ENCODE measurements at regions not wholly inside any gene's neighbourhood (a gene's known extent, or its start where the extent isn't known, plus 50 kb on each side); places are given as distances from the start of the nearest gene placed in this dataset.

- no peak overlapping the region for H3K4me3 ChIP-seq (ENCODE audit: low read length)
- H3K9me2 ChIP-seq (replicated peaks; ENCODE audit: insufficient read depth, low read length): no peaks in the 10 kb centered on the region
- no peaks in the 10 kb centered on the region for H3F3A ChIP-seq (ENCODE audit: insufficient read depth, low read length)
- H3K9me3 ChIP-seq (replicated peaks; ENCODE audit: insufficient read depth, low read length): no peaks in the 10 kb centered on the region
- no peaks in the 10 kb centered on the region for H3K27me3 ChIP-seq (replicated peaks; ENCODE audit: insufficient read depth, low read length)
- no peak overlapping the region for H3K9ac ChIP-seq (ENCODE audit: low read length)
- H3K27ac ChIP-seq (ENCODE audit: low read length): no peak overlapping the region
- no peak overlapping the region for H2AFZ ChIP-seq (ENCODE audit: low read length)
- TF ChIP-seq CTCF (IDR thresholded peaks at IDR 0.05; ENCODE audit: low read length): no peak
- TF ChIP-seq EZH2phosphoT487 (IDR thresholded peaks at IDR 0.05; ENCODE audit: low read length): no peak
- no peak for TF ChIP-seq EZH2 (optimal IDR thresholded peaks at IDR 0.05; ENCODE audit: low read depth, low read length)
- no peaks in the 10 kb centered on the region for H3K36me3 ChIP-seq (replicated peaks; ENCODE audit: insufficient read depth, low read length)
- no peaks in the 10 kb centered on the region for H3K4me1 ChIP-seq (ENCODE audit: low read length)
- H3K79me2 ChIP-seq (ENCODE audit: low read length): no peaks in the 10 kb centered on the region
- H3K4me2 ChIP-seq (ENCODE audit: low read depth, low read length): no peak overlapping the region
- no peak for DNase-seq
- H4K20me1 ChIP-seq (ENCODE audit: insufficient read depth, low read length): no peaks in the 10 kb centered on the region
Measured at GRCh38 chr2:123359636-123360035, 665.5 kb upstream of the CNTNAP5 start.

- H3K79me2 ChIP-seq (ENCODE audit: low read length): no peaks in the 10 kb centered on the region
- H2AFZ ChIP-seq (ENCODE audit: low read length): no peak overlapping the region
- no peaks in the 10 kb centered on the region for H4K20me1 ChIP-seq (ENCODE audit: insufficient read depth, low read length)
- no peak for DNase-seq
- H3K27me3 ChIP-seq (replicated peaks; ENCODE audit: insufficient read depth, low read length): no peaks in the 10 kb centered on the region
- no peak overlapping the region for H3K27ac ChIP-seq (ENCODE audit: low read length)
- H3K9me2 ChIP-seq (replicated peaks; ENCODE audit: insufficient read depth, low read length): no peaks in the 10 kb centered on the region
- H3K9me3 ChIP-seq (replicated peaks; ENCODE audit: insufficient read depth, low read length): no peaks in the 10 kb centered on the region
- no peaks in the 10 kb centered on the region for H3F3A ChIP-seq (ENCODE audit: insufficient read depth, low read length)
- no peaks in the 10 kb centered on the region for H3K4me1 ChIP-seq (ENCODE audit: low read length)
- H3K4me3 ChIP-seq (ENCODE audit: low read length): no peak overlapping the region
- TF ChIP-seq EZH2 (optimal IDR thresholded peaks at IDR 0.05; ENCODE audit: low read depth, low read length): no peak
- TF ChIP-seq EZH2phosphoT487 (IDR thresholded peaks at IDR 0.05; ENCODE audit: low read length): no peak
- no peak for TF ChIP-seq CTCF (IDR thresholded peaks at IDR 0.05; ENCODE audit: low read length)
- no peak overlapping the region for H3K9ac ChIP-seq (ENCODE audit: low read length)
- no peak overlapping the region for H3K4me2 ChIP-seq (ENCODE audit: low read depth, low read length)
- no peaks in the 10 kb centered on the region for H3K36me3 ChIP-seq (replicated peaks; ENCODE audit: insufficient read depth, low read length)
Measured at GRCh38 chr2:123362671-123363440, 662.2 kb upstream of the CNTNAP5 start.

- no peak for DNase-seq
- Histone ChIP-seq H3K79me2 (ENCODE audit: low read length) (no peaks in the 10 kb centered on the region), H3K27ac (ENCODE audit: low read length) (no peak overlapping the region), H3K36me3 (replicated peaks; ENCODE audit: insufficient read depth, low read length) (no peaks in the 10 kb centered on the region), H3K4me2 (ENCODE audit: low read depth, low read length) (no peak overlapping the region), H3K4me1 (ENCODE audit: low read length) (no peaks in the 10 kb centered on the region), H3K9ac (ENCODE audit: low read length) (no peak overlapping the region), H3K9me3 (replicated peaks; ENCODE audit: insufficient read depth, low read length) (no peaks in the 10 kb centered on the region), H2AFZ (ENCODE audit: low read length) (no peak overlapping the region), H3K4me3 (ENCODE audit: low read length) (no peak overlapping the region), H3K27me3 (replicated peaks; ENCODE audit: insufficient read depth, low read length) (no peaks in the 10 kb centered on the region), H4K20me1 (ENCODE audit: insufficient read depth, low read length) (no peaks in the 10 kb centered on the region), H3F3A (ENCODE audit: insufficient read depth, low read length) (no peaks in the 10 kb centered on the region), H3K9me2 (replicated peaks; ENCODE audit: insufficient read depth, low read length) (no peaks in the 10 kb centered on the region)
- TF ChIP-seq CTCF (IDR thresholded peaks at IDR 0.05; ENCODE audit: low read length): no peak
- TF ChIP-seq EZH2 (optimal IDR thresholded peaks at IDR 0.05; ENCODE audit: low read depth, low read length): no peak
- TF ChIP-seq EZH2phosphoT487 (IDR thresholded peaks at IDR 0.05; ENCODE audit: low read length): no peak
Measured at GRCh38 chr2:123363826-123364225, 661.3 kb upstream of the CNTNAP5 start.
